GM12874 (cell line): ENCODE measurements at regions not wholly inside any gene's neighbourhood (a gene's known extent, or its start where the extent isn't known, plus 50 kb on each side); places are given as distances from the start of the nearest gene placed in this dataset.

ENCODE experiments used
- CTCF ChIP-seq: IDR thresholded peaks from 2 replicates; pipeline ENCODE4 v1.5.1; 2011; ENCODE audit warnings: low read depth, mild to moderate bottlenecking, control low read depth, low read length, moderate library complexity; ENCODE audit not compliant: insufficient read depth

- no peak for TF ChIP-seq CTCF
Measured at GRCh38 chr9:103942651-103943050, 151.5 kb upstream of the SMC2 start.

GRCh38 chr9:103949096-103949495 is 145.0 kb upstream of the SMC2 start:
- no peak for TF ChIP-seq CTCF

GRCh38 chr9:103977163-103977562 is 116.9 kb upstream of the SMC2 start:
- no peak for TF ChIP-seq CTCF

- no peak for TF ChIP-seq CTCF
Measured at GRCh38 chr9:103978396-103978795, 115.7 kb upstream of the SMC2 start.

GRCh38 chr9:103981912-103982311 is 112.2 kb upstream of the SMC2 start:
- TF ChIP-seq CTCF: no peak

GRCh38 chr9:103985077-103985476 is 109.0 kb upstream of the SMC2 start:
- TF ChIP-seq CTCF: no peak

- no peak for TF ChIP-seq CTCF
Measured at GRCh38 chr9:103988821-103989220, 105.3 kb upstream of the SMC2 start.

- no peak for TF ChIP-seq CTCF
Measured at GRCh38 chr9:103990311-103990710, 103.8 kb upstream of the SMC2 start.
